ENCODE measurements at regions not wholly inside any gene's neighbourhood (a gene's known extent, or its start where the extent isn't known, plus 50 kb on each side); places are given as distances from the start of the nearest gene placed in this dataset.

DNA sequence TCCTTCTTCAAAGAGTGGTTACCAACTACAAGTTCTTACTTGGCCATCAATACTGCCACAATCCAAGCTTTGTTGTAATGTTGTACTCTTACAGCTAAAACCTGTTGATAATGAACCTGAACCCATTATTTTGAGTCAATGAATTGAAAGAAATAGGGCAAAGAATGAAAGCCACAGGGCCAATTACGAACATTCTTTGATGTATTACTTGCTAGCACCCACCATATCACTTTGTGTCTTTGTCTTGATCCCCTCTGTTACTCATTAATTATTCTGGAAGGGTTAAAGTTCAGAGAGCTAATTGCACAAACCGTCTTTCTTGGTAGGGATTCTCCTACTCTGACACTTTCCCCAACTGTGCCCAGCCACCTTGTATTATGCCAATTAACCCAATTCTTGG, 53.2 kb upstream of the TFEC start:
- no peaks in the 10 kb centered on the region for H3K36me3 ChIP-seq (ENCODE audit: insufficient read depth, low read length)
- TF ChIP-seq, protein P1, sequence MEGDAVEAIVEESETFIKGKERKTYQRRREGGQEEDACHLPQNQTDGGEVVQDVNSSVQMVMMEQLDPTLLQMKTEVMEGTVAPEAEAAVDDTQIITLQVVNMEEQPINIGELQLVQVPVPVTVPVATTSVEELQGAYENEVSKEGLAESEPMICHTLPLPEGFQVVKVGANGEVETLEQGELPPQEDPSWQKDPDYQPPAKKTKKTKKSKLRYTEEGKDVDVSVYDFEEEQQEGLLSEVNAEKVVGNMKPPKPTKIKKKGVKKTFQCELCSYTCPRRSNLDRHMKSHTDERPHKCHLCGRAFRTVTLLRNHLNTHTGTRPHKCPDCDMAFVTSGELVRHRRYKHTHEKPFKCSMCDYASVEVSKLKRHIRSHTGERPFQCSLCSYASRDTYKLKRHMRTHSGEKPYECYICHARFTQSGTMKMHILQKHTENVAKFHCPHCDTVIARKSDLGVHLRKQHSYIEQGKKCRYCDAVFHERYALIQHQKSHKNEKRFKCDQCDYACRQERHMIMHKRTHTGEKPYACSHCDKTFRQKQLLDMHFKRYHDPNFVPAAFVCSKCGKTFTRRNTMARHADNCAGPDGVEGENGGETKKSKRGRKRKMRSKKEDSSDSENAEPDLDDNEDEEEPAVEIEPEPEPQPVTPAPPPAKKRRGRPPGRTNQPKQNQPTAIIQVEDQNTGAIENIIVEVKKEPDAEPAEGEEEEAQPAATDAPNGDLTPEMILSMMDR (IDR thresholded peaks at IDR 0.05), result no peak
- no peaks in the 10 kb centered on the region for H3K27me3 ChIP-seq (ENCODE audit: control insufficient read depth in 1 of 2, insufficient read depth in 2 of 2, low read length in 2 of 2)
- H3K9me3 Mint-ChIP-seq, result peaks cover 3% of the 10 kb centered on the region
- H3K36me3 Mint-ChIP-seq (ENCODE audit: low read depth), result no peaks in the 10 kb centered on the region
- ATAC-seq (ENCODE audit: poor library complexity) (no peak), DNase-seq (no peak)
- H3K4me3 Mint-ChIP-seq, result no peak overlapping the region
- CTCF ChIA-PET, result no interaction called here
- no peaks in the 10 kb centered on the region for H3K4me1 Mint-ChIP-seq (ENCODE audit: low read depth)
- H3K27me3 Mint-ChIP-seq, result no peaks in the 10 kb centered on the region
- intact Hi-C loops (cut with DNase I, micrococcal nuclease), result no loop called here
- no peak overlapping the region for H3K27ac ChIP-seq (ENCODE audit: low read depth in 1 of 2, low read length in 2 of 2)
- H3K4me3 ChIP-seq (ENCODE audit: low read length), result no peak overlapping the region
- POLR2A ChIA-PET, result no interaction called here
- H3K4me1 ChIP-seq (ENCODE audit: insufficient read depth, low read length), result no peaks in the 10 kb centered on the region
- no peaks in the 10 kb centered on the region for H3K9me3 ChIP-seq (ENCODE audit: control insufficient read depth in 1 of 2, insufficient read depth in 1 of 2, low read length in 2 of 2)
- H3K27ac Mint-ChIP-seq, result no peak overlapping the region

GRCh38 chr7:116086547-116087045, 56.0 kb upstream of the TFEC start:
- H3K4me3 Mint-ChIP-seq, result no peak overlapping the region
- H3K36me3 ChIP-seq (ENCODE audit: insufficient read depth, low read length), result no peaks in the 10 kb centered on the region
- H3K36me3 Mint-ChIP-seq (ENCODE audit: low read depth), result no peaks in the 10 kb centered on the region
- TF ChIP-seq, protein P1 (IDR thresholded peaks at IDR 0.05), result no peak
- CTCF ChIA-PET, result interaction anchor here (1.1 kb wide), 1 partner anchor 10 kb away, joined by 3 read pairs; no protein-coding TSS in a partner anchor
- no peaks in the 10 kb centered on the region for H3K27me3 ChIP-seq (ENCODE audit: control insufficient read depth in 1 of 2, insufficient read depth in 2 of 2, low read length in 2 of 2)
- no peaks in the 10 kb centered on the region for H3K9me3 Mint-ChIP-seq
- no peak for ATAC-seq (ENCODE audit: poor library complexity)
- no peak overlapping the region for H3K27ac Mint-ChIP-seq
- H3K27ac ChIP-seq (ENCODE audit: low read depth in 1 of 2, low read length in 2 of 2), result no peak overlapping the region
- H3K27me3 Mint-ChIP-seq, result no peaks in the 10 kb centered on the region
- H3K4me1 ChIP-seq (ENCODE audit: insufficient read depth, low read length), result no peaks in the 10 kb centered on the region
- POLR2A ChIA-PET, result no interaction called here
- intact Hi-C loops (cut with DNase I, micrococcal nuclease), result no loop called here
- no peaks in the 10 kb centered on the region for H3K9me3 ChIP-seq (ENCODE audit: control insufficient read depth in 1 of 2, insufficient read depth in 1 of 2, low read length in 2 of 2)
- DNase-seq, result no peak
- no peaks in the 10 kb centered on the region for H3K4me1 Mint-ChIP-seq (ENCODE audit: low read depth)
- no peak overlapping the region for H3K4me3 ChIP-seq (ENCODE audit: low read length)

GRCh38 chr7:116087291-116087690, 56.7 kb upstream of the TFEC start:
- no peaks in the 10 kb centered on the region for H3K36me3 Mint-ChIP-seq (ENCODE audit: low read depth)

More at GRCh38 chr7:116087291-116087690, 56.7 kb upstream of the TFEC start:
- no peaks in the 10 kb centered on the region for H3K9me3 ChIP-seq (ENCODE audit: control insufficient read depth in 1 of 2, insufficient read depth in 1 of 2, low read length in 2 of 2)
- no peak overlapping the region for H3K27ac ChIP-seq (ENCODE audit: low read depth in 1 of 2, low read length in 2 of 2)
- no peaks in the 10 kb centered on the region for H3K27me3 Mint-ChIP-seq
- H3K4me1 Mint-ChIP-seq (ENCODE audit: low read depth), result no peaks in the 10 kb centered on the region
- TF ChIP-seq, protein P1 (IDR thresholded peaks at IDR 0.05), result no peak
- H3K27ac Mint-ChIP-seq, result no peak overlapping the region
- intact Hi-C loops (cut with DNase I, micrococcal nuclease), result no loop called here
- no peak overlapping the region for H3K4me3 ChIP-seq (ENCODE audit: low read length)
- H3K36me3 ChIP-seq (ENCODE audit: insufficient read depth, low read length), result no peaks in the 10 kb centered on the region
- ATAC-seq (ENCODE audit: poor library complexity), result no peak
- H3K9me3 Mint-ChIP-seq, result no peaks in the 10 kb centered on the region
- H3K4me3 Mint-ChIP-seq, result no peak overlapping the region
- ChIA-PET CTCF (no interaction called here), POLR2A (no interaction called here)
- no peak for DNase-seq
- H3K4me1 ChIP-seq (ENCODE audit: insufficient read depth, low read length), result no peaks in the 10 kb centered on the region
- H3K27me3 ChIP-seq (ENCODE audit: control insufficient read depth in 1 of 2, insufficient read depth in 2 of 2, low read length in 2 of 2), result no peaks in the 10 kb centered on the region
